K562 (cell line): ENCODE measurements at regions not wholly inside any gene's neighbourhood (a gene's known extent, or its start where the extent isn't known, plus 50 kb on each side); places are given as distances from the start of the nearest gene placed in this dataset.

Experiments
- ATAC-seq: fragments of 200-7000 bp; cut with Tn5 transposase; 3 replicates; pipeline ENCODE4 v1.9.1; 2020; ENCODE audit warnings: moderate library complexity
- BruUV-seq: library from RNA; stranded (reverse); fragments of 400-500 nt; replicated peaks from 2 replicates; lab custom pipeline; 2021; lab: Mats Ljungman, UMichigan
- CTCF ChIA-PET: fragments of 300-600 bp; formaldehyde crosslinking; extraction: SDS; loops from one replicate; lab custom pipeline; 2021; ENCODE audit warnings: low intra/inter-chr PET ratio; lab: Yijun Ruan, JAX
- POLR2A ChIA-PET: fragments of 300-600, 350-650 bp; sonication (Branson Sonifier 250); formaldehyde crosslinking; extraction: SDS; loops from one replicate; lab custom pipeline; 2021; ENCODE audit warnings: antibody characterized with exemption, inconsistent platforms; lab: Yijun Ruan, JAX
- DNase-seq, 4 experiments: peaks; one replicate each; pipeline versions ENCODE4 v3.0.0 to v3.0.0-alpha.2; 2011 to 2018; ENCODE audit warnings: low spot score in 3 of 4, mixed read lengths in 3 of 4; ENCODE audit errors: extremely low read depth in 1 of 4
- FAIRE-seq: peaks from 2 replicates; lab custom pipeline; 2011; peaks lifted over from hg19 to GRCh38; lab: Jason Lieb, UNC
- H2AFZ ChIP-seq: 2 replicates; pipeline ENCODE4 v1.6.0; 2011; ENCODE audit warnings: low read depth, low read length, control low read depth, inconsistent platforms
- H3K27ac ChIP-seq: fragments of 200-600 bp; 3 replicates; pipeline ENCODE4 v1.8.0; 2011; ENCODE audit warnings: low read depth, mild to moderate bottlenecking, control low read depth, inconsistent platforms, low read length, moderate library complexity, mixed read lengths; ENCODE audit errors: extremely low read depth
- H3K27me3 ChIP-seq, 2 experiments: fragments of 300-600 bp in 1 of 2; 2 replicates in 1 of 2; 3 replicates in 1 of 2; pipeline versions ENCODE4 v1.6.0 to v1.8.0; 2011; ENCODE audit warnings: inconsistent platforms in 2 of 2, low read length in 2 of 2, mild to moderate bottlenecking in 1 of 2, mixed read lengths in 1 of 2, moderate library complexity in 1 of 2; ENCODE audit not compliant: control insufficient read depth in 2 of 2, insufficient read depth in 2 of 2
- H3K36me3 ChIP-seq: fragments of 300-600 bp; 3 replicates; pipeline ENCODE4 v1.8.0; 2011; ENCODE audit warnings: mild to moderate bottlenecking, low read length, inconsistent platforms; ENCODE audit not compliant: control insufficient read depth, insufficient read depth
- H3K4me1 ChIP-seq, 2 experiments: fragments of 200-600 bp in 1 of 2; replicated peaks in 1 of 2; 2 replicates in 1 of 2; 3 replicates in 1 of 2; pipeline versions ENCODE4 v1.5.1 to v1.8.0; 2011; ENCODE audit warnings: inconsistent platforms in 2 of 2, low read length in 2 of 2, mild to moderate bottlenecking in 1 of 2, mixed read lengths in 1 of 2, moderate library complexity in 1 of 2; ENCODE audit not compliant: control insufficient read depth in 2 of 2, insufficient read depth in 2 of 2
- H3K4me2 ChIP-seq: 2 replicates; pipeline ENCODE4 v1.6.1; 2011; ENCODE audit warnings: low read length, control low read depth, inconsistent platforms, mixed read lengths; ENCODE audit not compliant: insufficient read depth
- H3K4me3 ChIP-seq: fragments of 200-600 bp; sonication (generic), shearing (Covaris generic); 2 replicates; pipeline ENCODE4 v1.5.1; 2016; ENCODE audit warnings: control low read depth, inconsistent platforms
- H3K79me2 ChIP-seq: fragments of 200-600 bp; 3 replicates; pipeline ENCODE4 v1.8.0; 2011; ENCODE audit warnings: low read length, inconsistent platforms; ENCODE audit not compliant: control insufficient read depth, insufficient read depth
- H3K9ac ChIP-seq, 2 experiments: 2 replicates each; pipeline versions ENCODE4 v1.6.0 to v1.6.1; 2011; ENCODE audit warnings: low read depth in 2 of 2, low read length in 2 of 2, control low read depth in 1 of 2, inconsistent platforms in 1 of 2, mild to moderate bottlenecking in 1 of 2, mixed read lengths in 1 of 2; ENCODE audit not compliant: insufficient read depth in 1 of 2
- H3K9me1 ChIP-seq: one replicate; pipeline ENCODE4 v1.6.0; 2011; ENCODE audit warnings: inconsistent platforms, mild to moderate bottlenecking, low read length, moderate library complexity; ENCODE audit not compliant: control insufficient read depth, insufficient read depth
- H3K9me3 ChIP-seq: replicated peaks from 2 replicates; pipeline ENCODE4 v1.5.1; 2011; ENCODE audit warnings: low read depth, low read length, inconsistent platforms; ENCODE audit not compliant: control insufficient read depth, insufficient read depth
- H4K20me1 ChIP-seq: replicated peaks from 2 replicates; pipeline ENCODE4 v1.6.1; 2011; ENCODE audit warnings: low read length, inconsistent platforms, mixed read lengths; ENCODE audit not compliant: control insufficient read depth, insufficient read depth
- ARID1B ChIP-seq: fragments of 450-650 bp; IDR thresholded peaks from 2 replicates; pipeline ENCODE4 v1.6.1; 2016; ENCODE audit warnings: antibody characterized with exemption, mild to moderate bottlenecking, inconsistent platforms
- FOSL1 ChIP-seq: fragments of 200-800 bp; sonication (Bioruptor generic); conservative IDR thresholded peaks from 2 replicates; pipeline ENCODE4 v1.6.1; 2016; ENCODE audit warnings: missing genetic modification characterization, missing compliant biosample characterization
- FOXA1 ChIP-seq: fragments of 450-650 bp; IDR thresholded peaks from 2 replicates; pipeline ENCODE4 v1.6.1; 2016; ENCODE audit warnings: mild to moderate bottlenecking, borderline replicate concordance
- KLF1 ChIP-seq: fragments of 450-650 bp; IDR thresholded peaks from 2 replicates; pipeline ENCODE4 v1.6.1; 2016; ENCODE audit warnings: missing genetic modification characterization, missing compliant biosample characterization
- NFXL1 ChIP-seq: fragments of 450-650 bp; formaldehyde crosslinking; IDR thresholded peaks from 2 replicates; pipeline ENCODE4 v1.4.0; 2021; ENCODE audit warnings: mild to moderate bottlenecking
- PML ChIP-seq: IDR thresholded peaks from 2 replicates; pipeline ENCODE4 v1.6.1; 2012; ENCODE audit warnings: low read length, inconsistent platforms
- ZBTB5 ChIP-seq: fragments of 450-650 bp; IDR thresholded peaks from 2 replicates; pipeline ENCODE4 v1.6.1; 2017; ENCODE audit warnings: antibody characterized with exemption
- ZFP30 ChIP-seq: fragments of 250-450 bp; sonication (Bioruptor Pico); IDR thresholded peaks from 2 replicates; pipeline ENCODE4 v1.8.0; 2022; ENCODE audit warnings: moderate library complexity, mild to moderate bottlenecking, inconsistent platforms, borderline replicate concordance
- ZNF174 ChIP-seq: fragments of 250-450 bp; sonication (Bioruptor Pico); IDR thresholded peaks from 2 replicates; pipeline ENCODE4 v1.4.0; 2020; ENCODE audit warnings: mild to moderate bottlenecking
- ZNF277 ChIP-seq: fragments of 250-450 bp; sonication (Bioruptor Pico); IDR thresholded peaks from 2 replicates; pipeline ENCODE4 v1.8.0; 2022; ENCODE audit warnings: inconsistent platforms, mild to moderate bottlenecking, moderate library complexity, borderline replicate concordance
- ZNF75A ChIP-seq: fragments of 450-650 bp; formaldehyde crosslinking; IDR thresholded peaks from 2 replicates; pipeline ENCODE4 v1.4.0; 2020; ENCODE audit warnings: mild to moderate bottlenecking
- ZNF77 ChIP-seq: fragments of 250-450 bp; sonication (Bioruptor Pico); IDR thresholded peaks from 2 replicates; pipeline ENCODE4 v1.5.0; 2020
- ZNF785 ChIP-seq: fragments of 250-450 bp; sonication (Bioruptor Pico); IDR thresholded peaks from 2 replicates; pipeline ENCODE4 v1.4.0; 2020; ENCODE audit warnings: mild to moderate bottlenecking
- WGBS: fragments of 100-300 bp; shearing (Covaris generic); methylation state at CpG from one replicate; pipeline ENCODE4 v1.1.6; 2016; ENCODE audit warnings: low coverage, mixed read lengths; ENCODE audit not compliant: insufficient coverage; ENCODE audit errors: missing lambda C conversion rate; 5-methylcytosine and 5-hydroxymethylcytosine counted together
- in situ Hi-C: fragments of 300-500 bp; cut with MboI; formaldehyde crosslinking; loops from 4 replicates; pipeline ENCODE4 v1.15.0; 2018; ENCODE audit warnings: inconsistent platforms, mixed read lengths
- intact Hi-C: fragments of 100-400 bp; cut with micrococcal nuclease; formaldehyde crosslinking; loops from 2 replicates; pipeline ENCODE4 v1.14.2; 2022
- TF ChIP-seq, protein P1 (sequence below): sonication (generic); formaldehyde crosslinking; IDR thresholded peaks from 2 replicates; pipeline ENCODE4 v1.8.0; 2022; ENCODE audit warnings: mild to moderate bottlenecking, missing genetic modification reagents
- TF ChIP-seq, protein P2 (sequence below): fragments of 250-450 bp; sonication (Bioruptor Pico); IDR thresholded peaks from 2 replicates; pipeline ENCODE4 v1.5.0; 2020; ENCODE audit warnings: mild to moderate bottlenecking
- TF ChIP-seq, protein P3 (sequence below), 2 experiments: fragments of 450-650 bp in 1 of 2; IDR thresholded peaks; 2 replicates each; pipeline ENCODE4 v1.6.1; 2011 to 2017; ENCODE audit warnings: low read depth in 2 of 2, antibody characterized with exemption in 1 of 2, borderline replicate concordance in 1 of 2, low read length in 1 of 2, mild to moderate bottlenecking in 1 of 2, mixed read lengths in 1 of 2; ENCODE audit not compliant: control insufficient read depth in 1 of 2

DNA sequence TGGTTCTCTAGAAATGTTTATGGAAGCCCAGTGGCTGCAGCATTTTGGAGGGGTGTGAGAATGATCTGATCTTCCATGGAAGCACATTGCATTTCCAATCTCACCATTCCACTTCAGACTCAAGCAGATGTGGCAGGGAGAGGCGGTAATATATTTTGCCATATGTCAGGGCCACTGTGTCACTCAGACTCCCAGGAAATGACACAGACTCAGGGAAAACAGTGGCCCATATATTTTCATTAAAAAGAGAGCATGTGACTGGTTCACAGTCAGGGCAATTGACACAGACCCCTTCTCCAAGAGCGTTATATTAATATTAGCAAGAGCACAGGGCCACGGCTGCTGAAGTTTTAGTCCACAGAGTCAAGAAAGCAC lies 149.3 kb upstream of the NRP1 start:
- ChIA-PET POLR2A (no interaction called here), CTCF (no interaction called here)
- Histone ChIP-seq H3K27me3 (no peaks in the 10 kb centered on the region), H3K9ac (no peak overlapping the region), H3K9me3 (no peaks in the 10 kb centered on the region), H2AFZ (no peak overlapping the region), H3K79me2 (no peaks in the 10 kb centered on the region), H3K4me2 (no peak overlapping the region), H3K4me3 (no peak overlapping the region), H3K36me3 (no peaks in the 10 kb centered on the region), H3K4me1 (no peaks in the 10 kb centered on the region), H3K27ac (no peak overlapping the region), H4K20me1 (no peaks in the 10 kb centered on the region), H3K9me1 (no peaks in the 10 kb centered on the region)
- intact Hi-C loops = no loop called here
- BruUV-seq = no TSS peak
- WGBS = 8% methylated on average over 3 of the region's 3 CpGs
- in situ Hi-C loops = no loop called here
- ATAC-seq (no peak), FAIRE-seq (no peak), DNase-seq (no peak)
- TF ChIP-seq ZNF277 (CRISPR knock-in tag) (no peak), KLF1 (tag) (no peak), ZNF785 (no peak), NFXL1 (no peak), ZNF77 (CRISPR knock-in tag) (no peak), FOXA1 (no peak), ZBTB5 (no peak), PML (no peak), FOSL1 (tag) (no peak), ZNF75A (no peak), ZFP30 (CRISPR knock-in tag) (no peak), ZNF174 (no peak), ARID1B (no peak)
- TF ChIP-seq, protein P1, sequence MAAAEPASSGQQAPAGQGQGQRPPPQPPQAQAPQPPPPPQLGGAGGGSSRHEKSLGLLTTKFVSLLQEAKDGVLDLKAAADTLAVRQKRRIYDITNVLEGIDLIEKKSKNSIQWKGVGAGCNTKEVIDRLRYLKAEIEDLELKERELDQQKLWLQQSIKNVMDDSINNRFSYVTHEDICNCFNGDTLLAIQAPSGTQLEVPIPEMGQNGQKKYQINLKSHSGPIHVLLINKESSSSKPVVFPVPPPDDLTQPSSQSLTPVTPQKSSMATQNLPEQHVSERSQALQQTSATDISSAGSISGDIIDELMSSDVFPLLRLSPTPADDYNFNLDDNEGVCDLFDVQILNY = no peak
- TF ChIP-seq, protein P2, sequence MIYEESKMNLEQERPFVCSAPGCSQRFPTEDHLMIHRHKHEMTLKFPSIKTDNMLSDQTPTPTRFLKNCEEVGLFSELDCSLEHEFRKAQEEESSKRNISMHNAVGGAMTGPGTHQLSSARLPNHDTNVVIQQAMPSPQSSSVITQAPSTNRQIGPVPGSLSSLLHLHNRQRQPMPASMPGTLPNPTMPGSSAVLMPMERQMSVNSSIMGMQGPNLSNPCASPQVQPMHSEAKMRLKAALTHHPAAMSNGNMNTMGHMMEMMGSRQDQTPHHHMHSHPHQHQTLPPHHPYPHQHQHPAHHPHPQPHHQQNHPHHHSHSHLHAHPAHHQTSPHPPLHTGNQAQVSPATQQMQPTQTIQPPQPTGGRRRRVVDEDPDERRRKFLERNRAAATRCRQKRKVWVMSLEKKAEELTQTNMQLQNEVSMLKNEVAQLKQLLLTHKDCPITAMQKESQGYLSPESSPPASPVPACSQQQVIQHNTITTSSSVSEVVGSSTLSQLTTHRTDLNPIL (CRISPR knock-in tag) = no peak
- TF ChIP-seq, protein P3, sequence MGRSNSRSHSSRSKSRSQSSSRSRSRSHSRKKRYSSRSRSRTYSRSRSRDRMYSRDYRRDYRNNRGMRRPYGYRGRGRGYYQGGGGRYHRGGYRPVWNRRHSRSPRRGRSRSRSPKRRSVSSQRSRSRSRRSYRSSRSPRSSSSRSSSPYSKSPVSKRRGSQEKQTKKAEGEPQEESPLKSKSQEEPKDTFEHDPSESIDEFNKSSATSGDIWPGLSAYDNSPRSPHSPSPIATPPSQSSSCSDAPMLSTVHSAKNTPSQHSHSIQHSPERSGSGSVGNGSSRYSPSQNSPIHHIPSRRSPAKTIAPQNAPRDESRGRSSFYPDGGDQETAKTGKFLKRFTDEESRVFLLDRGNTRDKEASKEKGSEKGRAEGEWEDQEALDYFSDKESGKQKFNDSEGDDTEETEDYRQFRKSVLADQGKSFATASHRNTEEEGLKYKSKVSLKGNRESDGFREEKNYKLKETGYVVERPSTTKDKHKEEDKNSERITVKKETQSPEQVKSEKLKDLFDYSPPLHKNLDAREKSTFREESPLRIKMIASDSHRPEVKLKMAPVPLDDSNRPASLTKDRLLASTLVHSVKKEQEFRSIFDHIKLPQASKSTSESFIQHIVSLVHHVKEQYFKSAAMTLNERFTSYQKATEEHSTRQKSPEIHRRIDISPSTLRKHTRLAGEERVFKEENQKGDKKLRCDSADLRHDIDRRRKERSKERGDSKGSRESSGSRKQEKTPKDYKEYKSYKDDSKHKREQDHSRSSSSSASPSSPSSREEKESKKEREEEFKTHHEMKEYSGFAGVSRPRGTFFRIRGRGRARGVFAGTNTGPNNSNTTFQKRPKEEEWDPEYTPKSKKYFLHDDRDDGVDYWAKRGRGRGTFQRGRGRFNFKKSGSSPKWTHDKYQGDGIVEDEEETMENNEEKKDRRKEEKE (IDR thresholded peaks at IDR 0.05; ENCODE audit: borderline replicate concordance in 1 of 2, control insufficient read depth in 1 of 2, low read depth in 2 of 2, low read length in 1 of 2) = no peak
